H1 (cell line): ENCODE measurements at regions not wholly inside any gene's neighbourhood (a gene's known extent, or its start where the extent isn't known, plus 50 kb on each side); places are given as distances from the start of the nearest gene placed in this dataset.
A peak's percentile ranks its signal among the peaks of the same experiment; 100 is the strongest.

Experiments
- CTCF ChIA-PET: fragments of 300-600 bp; sonication (Branson Sonifier 250); formaldehyde crosslinking; loops from one replicate; lab custom pipeline; 2021; ENCODE audit not compliant: partially characterized antibody; lab: Charles Lee
- POLR2A ChIA-PET: fragments of 300-600 bp; sonication (Branson Sonifier 250); formaldehyde crosslinking; loops from one replicate; lab custom pipeline; 2021; ENCODE audit warnings: inconsistent platforms; ENCODE audit not compliant: partially characterized antibody; lab: Charles Lee
- DNase-seq, 2 experiments: peaks; one replicate each; pipeline versions ENCODE4 v3.0.0 to v3.0.0-alpha.2; 2010 to 2022; ENCODE audit warnings: low spot score in 2 of 2, low read depth in 1 of 2, mixed read lengths in 1 of 2
- FAIRE-seq: peaks from 2 replicates; lab custom pipeline; 2011; peaks lifted over from hg19 to GRCh38; lab: Jason Lieb, UNC
- H2AFZ ChIP-seq: 2 replicates; pipeline ENCODE4 v1.8.1; 2012; ENCODE audit warnings: low read length, inconsistent platforms
- H2AK5ac ChIP-seq: 2 replicates; pipeline ENCODE4 v1.6.1; 2013; ENCODE audit warnings: low read depth, low read length
- H2BK120ac ChIP-seq: replicated peaks from 2 replicates; pipeline ENCODE3; 2013; ENCODE audit warnings: low read depth, low read length, inconsistent platforms
- H2BK12ac ChIP-seq: 2 replicates; pipeline ENCODE4 v1.6.1; 2013; ENCODE audit warnings: low read depth, low read length
- H2BK15ac ChIP-seq: 2 replicates; pipeline ENCODE4 v1.6.1; 2013; ENCODE audit warnings: low read length
- H2BK20ac ChIP-seq: 2 replicates; pipeline ENCODE4 v1.6.1; 2013; ENCODE audit warnings: low read length
- H2BK5ac ChIP-seq: 2 replicates; pipeline ENCODE4 v1.6.1; 2013; ENCODE audit warnings: low read depth, low read length
- H3K14ac ChIP-seq: 2 replicates; pipeline ENCODE4 v1.6.1; 2013; ENCODE audit warnings: inconsistent platforms; ENCODE audit not compliant: insufficient read length
- H3K18ac ChIP-seq: 2 replicates; pipeline ENCODE4 v1.6.1; 2013; ENCODE audit warnings: low read length; ENCODE audit errors: extremely low read depth
- H3K23ac ChIP-seq: 2 replicates; pipeline ENCODE4 v1.6.1; 2013; ENCODE audit warnings: inconsistent platforms; ENCODE audit not compliant: insufficient read length
- H3K23me2 ChIP-seq: 2 replicates; pipeline ENCODE4 v1.6.1; 2013; ENCODE audit warnings: low read depth, low read length
- H3K27ac ChIP-seq: 2 replicates; pipeline ENCODE4 v1.6.1; 2011; ENCODE audit warnings: low read depth, low read length, inconsistent platforms
- H3K27me3 ChIP-seq, 4 experiments: replicated peaks in 1 of 4; 1 replicate in 1 of 4; 2 replicates in 3 of 4; pipeline versions ENCODE4 v1.6.1 to v1.8.1; 2011 to 2013; ENCODE audit warnings: low read length in 3 of 4, mild to moderate bottlenecking in 3 of 4, inconsistent platforms in 2 of 4, mixed read lengths in 2 of 4, moderate library complexity in 1 of 4; ENCODE audit not compliant: control insufficient read depth in 3 of 4, insufficient read depth in 3 of 4; ENCODE audit errors: extremely low read depth in 1 of 4
- H3K36me3 ChIP-seq, 4 experiments: 2 replicates each; pipeline versions ENCODE4 v1.6.1 to v1.8.1; 2011 to 2013; ENCODE audit warnings: mild to moderate bottlenecking in 4 of 4, low read length in 3 of 4, moderate library complexity in 2 of 4, control low read depth in 1 of 4, inconsistent platforms in 1 of 4; ENCODE audit not compliant: insufficient read depth in 4 of 4, control insufficient read depth in 2 of 4
- H3K4ac ChIP-seq: replicated peaks from 2 replicates; pipeline ENCODE3; 2013; ENCODE audit warnings: low read length, low read depth, mixed read lengths, inconsistent platforms; ENCODE audit not compliant: insufficient read length
- H3K4me1 ChIP-seq, 4 experiments: replicated peaks in 1 of 4; 1 replicate in 1 of 4; 2 replicates in 3 of 4; pipeline versions ENCODE4 v1.6.1 to v1.8.1; 2011 to 2013; ENCODE audit warnings: low read length in 3 of 4, inconsistent platforms in 2 of 4, mixed read lengths in 1 of 4; ENCODE audit not compliant: insufficient read depth in 4 of 4, control insufficient read depth in 3 of 4
- H3K4me2 ChIP-seq, 2 experiments: 2 replicates each; pipeline versions ENCODE4 v1.6.1 to v1.8.1; 2011 to 2013; ENCODE audit warnings: low read depth in 2 of 2, low read length in 2 of 2, control low read depth in 1 of 2, inconsistent platforms in 1 of 2, mild to moderate bottlenecking in 1 of 2; ENCODE audit not compliant: insufficient read depth in 1 of 2
- H3K4me3 ChIP-seq, 4 experiments: fragments of 200-600, 300-600 bp in 1 of 4; sonication (generic), shearing (Covaris generic), sonication (Bioruptor Twin) in 1 of 4; 2 replicates each; pipeline versions ENCODE4 v1.5.1 to v1.8.1; 2011 to 2016; ENCODE audit warnings: low read length in 4 of 4, low read depth in 3 of 4, control low read depth in 2 of 4, inconsistent platforms in 2 of 4, mild to moderate bottlenecking in 2 of 4, mixed read lengths in 1 of 4, moderate library complexity in 1 of 4; ENCODE audit not compliant: insufficient read depth in 2 of 4; ENCODE audit errors: extremely low read depth in 1 of 4
- H3K56ac ChIP-seq: replicated peaks from 2 replicates; pipeline ENCODE3; 2013; ENCODE audit warnings: low read depth, mild to moderate bottlenecking, mixed read lengths, low read length, inconsistent platforms; ENCODE audit not compliant: insufficient read length
- H3K79me1 ChIP-seq: 2 replicates; pipeline ENCODE4 v1.6.1; 2013; ENCODE audit warnings: low read depth, low read length, control low read depth
- H3K79me2 ChIP-seq, 2 experiments: 2 replicates each; pipeline versions ENCODE4 v1.6.1 to v1.8.1; 2012 to 2013; ENCODE audit warnings: low read length in 2 of 2, mild to moderate bottlenecking in 2 of 2, inconsistent platforms in 1 of 2; ENCODE audit not compliant: insufficient read depth in 2 of 2, control insufficient read depth in 1 of 2
- H3K9ac ChIP-seq, 4 experiments: replicated peaks in 1 of 4; 1 replicate in 1 of 4; 2 replicates in 3 of 4; pipeline versions ENCODE4 v1.6.1 to v1.8.1; 2011 to 2013; ENCODE audit warnings: low read depth in 3 of 4, low read length in 3 of 4, control low read depth in 2 of 4, mild to moderate bottlenecking in 2 of 4, moderate library complexity in 2 of 4, inconsistent platforms in 1 of 4; ENCODE audit errors: extremely low read depth in 1 of 4
- H3K9me3 ChIP-seq, 2 experiments: 2 replicates each; pipeline versions ENCODE4 v1.6.1 to v1.8.1; 2012 to 2013; ENCODE audit warnings: mild to moderate bottlenecking in 2 of 2, moderate library complexity in 2 of 2, control low read depth in 1 of 2, inconsistent platforms in 1 of 2, low read depth in 1 of 2, low read length in 1 of 2, mixed read lengths in 1 of 2; ENCODE audit not compliant: insufficient read depth in 2 of 2
- H4K20me1 ChIP-seq, 2 experiments: replicated peaks in 1 of 2; 2 replicates each; pipeline versions ENCODE3 to v1.8.1; 2011 to 2013; ENCODE audit warnings: inconsistent platforms in 2 of 2, low read length in 2 of 2, mild to moderate bottlenecking in 1 of 2; ENCODE audit not compliant: insufficient read depth in 2 of 2, control insufficient read depth in 1 of 2
- H4K5ac ChIP-seq: 2 replicates; pipeline ENCODE4 v1.6.1; 2013; ENCODE audit warnings: low read length, low read depth, mixed read lengths, inconsistent platforms; ENCODE audit not compliant: insufficient read length
- H4K8ac ChIP-seq: 2 replicates; pipeline ENCODE4 v1.8.0; 2013; ENCODE audit warnings: mild to moderate bottlenecking, moderate library complexity, low read length, inconsistent platforms; ENCODE audit not compliant: insufficient read depth; ENCODE audit errors: extremely low read depth
- H4K91ac ChIP-seq: replicated peaks from 2 replicates; pipeline ENCODE3; 2013; ENCODE audit warnings: low read length, mixed read lengths, inconsistent platforms; ENCODE audit not compliant: insufficient read length
- BCL11A ChIP-seq, 2 experiments: IDR thresholded peaks; one replicate each; pipeline ENCODE4 v1.6.1; 2011; ENCODE audit warnings: low read depth in 2 of 2, low read length in 2 of 2, mild to moderate bottlenecking in 2 of 2
- CBX5 ChIP-seq: fragments of 300-800, 300-1000 bp; sonication (generic); IDR thresholded peaks from 2 replicates; pipeline ENCODE4 v1.7.1; 2016; ENCODE audit warnings: antibody characterized with exemption, low read length, low read depth
- CEBPB ChIP-seq: IDR thresholded peaks from 2 replicates; pipeline ENCODE4 v1.6.1; 2012; ENCODE audit warnings: low read depth, low read length
- KDM4A ChIP-seq: IDR thresholded peaks from one replicate; pipeline ENCODE4 v1.7.1; 2012; ENCODE audit warnings: low read depth, mild to moderate bottlenecking, moderate library complexity, low read length, inconsistent platforms; ENCODE audit not compliant: severe bottlenecking
- PHF8 ChIP-seq: fragments of 200-600 bp; sonication (generic); conservative IDR thresholded peaks from 2 replicates; pipeline ENCODE4 v1.7.1; 2012; ENCODE audit warnings: low read depth, mild to moderate bottlenecking, inconsistent platforms, low read length, moderate library complexity
- SIX5 ChIP-seq: IDR thresholded peaks from 2 replicates; pipeline ENCODE4 v1.6.1; 2011; ENCODE audit warnings: mild to moderate bottlenecking, low read depth, low read length
- SRF ChIP-seq: IDR thresholded peaks from 2 replicates; pipeline ENCODE4 v1.6.1; 2011; ENCODE audit warnings: mild to moderate bottlenecking, low read depth, low read length, moderate library complexity
- ZNF274 ChIP-seq: IDR thresholded peaks from 2 replicates; pipeline ENCODE4 v1.7.0; 2012; ENCODE audit warnings: low read length, borderline replicate concordance; ENCODE audit errors: extremely low read depth
- WGBS, 2 experiments: shearing (Covaris generic) in 1 of 2; methylation state at CpG; one replicate each; pipeline versions ENCODE4 v1.1.6 to v1.1.7; 2013 to 2015; ENCODE audit warnings: low lambda C conversion rate in 2 of 2, mixed read lengths in 2 of 2, inconsistent platforms in 1 of 2, low coverage in 1 of 2, missing lambda C conversion rate in 1 of 2; ENCODE audit not compliant: insufficient replicate concordance in 2 of 2, insufficient coverage in 1 of 2, insufficient read length in 1 of 2; ENCODE audit errors: extremely low coverage in 1 of 2, missing lambda C conversion rate in 1 of 2; 5-methylcytosine and 5-hydroxymethylcytosine counted together
- TF ChIP-seq, protein P1 (sequence below): IDR thresholded peaks from 2 replicates; pipeline ENCODE4 v1.6.1; 2012; ENCODE audit warnings: low read length, inconsistent platforms
- TF ChIP-seq, protein P2 (sequence below): IDR thresholded peaks from 2 replicates; pipeline ENCODE4 v1.6.1; 2012; ENCODE audit warnings: inconsistent platforms

DNA sequence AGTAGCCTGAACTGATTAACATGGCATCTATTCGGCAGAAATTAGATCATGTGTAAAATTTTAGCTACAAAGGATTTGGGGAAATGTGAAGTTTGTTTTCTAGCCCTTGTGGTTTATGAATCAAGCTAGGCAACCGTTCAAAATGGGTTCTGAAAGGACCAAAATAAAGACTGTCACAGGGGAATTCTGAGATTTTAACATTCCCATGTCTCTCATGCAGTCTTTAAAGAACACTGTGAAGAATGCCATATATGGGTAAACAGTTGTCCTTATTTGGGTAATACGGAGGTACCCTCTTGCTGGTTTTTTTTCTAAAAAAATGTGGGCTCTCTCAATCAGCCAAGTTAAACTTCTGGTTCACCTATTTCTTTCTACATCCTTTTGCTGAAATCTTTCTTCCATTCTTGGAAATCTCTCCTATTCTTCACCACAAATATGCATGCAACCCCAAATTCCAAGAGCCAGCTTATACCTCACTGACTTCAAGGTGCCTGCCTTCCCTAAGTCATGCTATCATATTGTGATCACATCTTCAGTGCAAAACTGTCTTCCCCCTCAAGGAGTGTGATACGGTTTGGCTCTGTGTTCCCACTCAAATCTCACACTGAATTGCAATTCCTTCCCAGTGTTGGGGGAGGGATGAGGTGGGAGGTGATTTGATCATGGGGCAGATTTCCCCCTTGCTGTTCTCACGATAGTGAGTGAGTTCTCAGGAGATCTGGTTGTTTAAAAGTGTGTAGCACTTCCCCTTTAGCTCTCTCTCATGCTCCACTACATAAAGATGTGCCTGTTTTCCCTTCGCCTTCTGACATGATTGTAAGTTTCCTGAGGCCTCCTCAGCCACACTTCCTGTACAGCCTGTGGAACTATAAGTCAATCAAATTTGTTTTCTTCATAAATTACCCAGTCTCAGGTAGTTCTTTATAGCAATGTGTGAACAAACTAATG lies 308.7 kb downstream of the TTLL7 start:
- Histone ChIP-seq H4K8ac (no peak overlapping the region), H4K91ac (peak overlapping the region; percentile 45), H3K4me2 (no peak overlapping the region), H3K18ac (peak overlapping the region; percentile 42), H3K23ac (no peak overlapping the region), H3K4ac (no peak overlapping the region), H4K5ac (no peak overlapping the region), H3K79me1 (no peaks in the 10 kb centered on the region), H2BK120ac (peak overlapping the region; percentile 11), H2BK5ac (peak overlapping the region; percentile 26; the same call in 1 of the 2 replicates), H3K36me3 (no peaks in the 10 kb centered on the region), H2BK15ac (0 out of 2 replicates have a peak overlapping the region, but pooled peaks have one; percentile 88), H3K4me3 (no peak overlapping the region), H3K9ac (no peak overlapping the region), H3K9me3 (no peaks in the 10 kb centered on the region), H3K14ac (no peak overlapping the region), H2BK12ac (peak overlapping the region; percentile 86; the same call in 1 of the 2 replicates), H3K27ac (no peak overlapping the region), H3K56ac (no peak overlapping the region), H3K79me2 (no peaks in the 10 kb centered on the region), H2AK5ac (no peak overlapping the region), H2BK20ac (peak overlapping the region; percentile 51; the same call in 1 of the 2 replicates), H2AFZ (peak overlapping the region; percentile 24; the same call in 1 of the 2 replicates), H3K27me3 (no peaks in the 10 kb centered on the region), H3K23me2 (0 out of 2 replicates have a peak, but pooled peaks cover 1% of the 10 kb centered on the region), H3K4me1 (peaks cover 17 to 33% (median 28%) of the 10 kb centered on the region in 4 experiments), H4K20me1 (no peaks in the 10 kb centered on the region)
- no peak for FAIRE-seq
- 86% methylated on average over 6 of the region's 6 CpGs; no CpG with 5 or more reads in 1 of the 2 experiments for WGBS, 2 experiments
- CTCF ChIA-PET, result interaction anchor here (1.2 kb wide), 1 partner anchor 145 kb away, joined by 4 read pairs; no protein-coding TSS in a partner anchor
- POLR2A ChIA-PET, result no interaction called here
- DNase-seq, result no peak
- TF ChIP-seq SIX5, result no peak
- TF ChIP-seq, protein P1, sequence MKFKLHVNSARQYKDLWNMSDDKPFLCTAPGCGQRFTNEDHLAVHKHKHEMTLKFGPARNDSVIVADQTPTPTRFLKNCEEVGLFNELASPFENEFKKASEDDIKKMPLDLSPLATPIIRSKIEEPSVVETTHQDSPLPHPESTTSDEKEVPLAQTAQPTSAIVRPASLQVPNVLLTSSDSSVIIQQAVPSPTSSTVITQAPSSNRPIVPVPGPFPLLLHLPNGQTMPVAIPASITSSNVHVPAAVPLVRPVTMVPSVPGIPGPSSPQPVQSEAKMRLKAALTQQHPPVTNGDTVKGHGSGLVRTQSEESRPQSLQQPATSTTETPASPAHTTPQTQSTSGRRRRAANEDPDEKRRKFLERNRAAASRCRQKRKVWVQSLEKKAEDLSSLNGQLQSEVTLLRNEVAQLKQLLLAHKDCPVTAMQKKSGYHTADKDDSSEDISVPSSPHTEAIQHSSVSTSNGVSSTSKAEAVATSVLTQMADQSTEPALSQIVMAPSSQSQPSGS, result no peak
- no peak for TF ChIP-seq BCL11A (IDR thresholded peaks at IDR 0.05; ENCODE audit: low read depth in 2 of 2, low read length in 2 of 2)
- no peak for TF ChIP-seq KDM4A
- TF ChIP-seq PHF8, result no peak
- TF ChIP-seq SRF, result no peak
- TF ChIP-seq CBX5, result no peak
- no peak for TF ChIP-seq ZNF274
- TF ChIP-seq, protein P2, sequence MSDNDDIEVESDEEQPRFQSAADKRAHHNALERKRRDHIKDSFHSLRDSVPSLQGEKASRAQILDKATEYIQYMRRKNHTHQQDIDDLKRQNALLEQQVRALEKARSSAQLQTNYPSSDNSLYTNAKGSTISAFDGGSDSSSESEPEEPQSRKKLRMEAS, result no peak
- TF ChIP-seq CEBPB, result no peak
